HG02970 (cell line): ENCODE measurements at regions not wholly inside any gene's neighbourhood (a gene's known extent, or its start where the extent isn't known, plus 50 kb on each side); places are given as distances from the start of the nearest gene placed in this dataset.

Source experiments
- ATAC-seq: cut with Tn5 transposase; IDR thresholded peaks from one replicate; pipeline ENCODE4 v1.9.1; 2021; ENCODE audit warnings: mild to moderate bottlenecking, moderate library complexity, moderate number of reproducible peaks; ENCODE audit not compliant: unreplicated experiment, low FRiP score

GRCh38 chr9:89759572-89759971 lies 154.8 kb downstream of the GADD45G start:
- ATAC-seq, result no peak

- no peak for ATAC-seq
These were observed 155.3 kb downstream of the GADD45G start for GRCh38 chr9:89760123-89760522.

DNA sequence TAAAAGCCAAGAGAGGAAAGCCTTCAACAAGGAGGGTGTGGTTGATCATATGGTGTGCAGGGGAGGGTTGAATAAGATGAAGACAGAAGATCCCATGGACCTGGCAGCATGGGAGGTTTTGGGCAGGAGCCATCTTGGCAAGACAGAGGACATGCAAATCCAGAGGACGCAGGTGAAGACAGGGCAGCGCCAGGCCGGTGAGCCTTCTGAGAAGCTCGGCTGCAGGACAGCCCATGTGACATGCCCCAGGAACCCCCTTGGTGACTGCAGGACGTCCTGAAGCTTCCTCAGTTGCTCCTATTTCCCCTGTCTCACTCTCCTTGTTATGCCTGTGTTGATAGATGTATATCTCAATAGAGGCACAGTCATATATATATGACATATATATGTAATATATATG lies 159.4 kb downstream of the GADD45G start:
- no peak for ATAC-seq

DNA sequence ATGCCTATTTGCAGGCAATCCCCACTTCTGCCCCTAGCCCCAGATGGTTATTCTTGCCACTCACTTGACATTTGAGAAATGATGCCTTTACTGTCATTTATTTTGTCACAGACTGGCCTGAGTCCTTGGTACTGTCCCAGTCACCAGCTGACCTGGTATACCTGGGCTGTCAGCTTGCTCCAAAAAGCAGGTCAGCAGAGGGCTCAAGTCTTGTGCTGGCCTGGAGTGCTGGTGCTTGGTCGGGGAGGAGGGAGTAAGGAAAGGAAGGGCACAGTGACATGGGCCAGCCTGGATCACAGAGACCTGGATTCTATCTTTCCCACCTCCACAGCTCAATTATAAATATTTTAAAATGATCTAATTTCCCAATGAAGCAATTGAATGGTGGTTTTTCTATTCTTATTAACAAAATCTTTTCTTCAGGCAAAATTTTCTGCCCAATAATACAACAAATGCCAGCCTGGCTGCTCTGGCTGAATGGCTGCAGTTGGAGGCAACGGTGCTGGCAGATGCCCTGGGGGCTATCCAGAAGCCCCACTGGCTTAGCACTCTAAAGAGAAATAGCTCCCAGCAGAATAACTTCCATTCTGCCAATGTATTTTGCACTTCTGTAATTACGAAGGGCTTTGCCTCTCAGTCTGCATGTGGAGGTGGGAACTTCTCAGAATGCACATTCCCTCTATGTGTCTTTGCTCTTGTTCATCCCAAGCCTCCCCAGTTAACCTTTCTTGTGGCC lies 160.6 kb downstream of the GADD45G start:
- no peak for ATAC-seq

DNA sequence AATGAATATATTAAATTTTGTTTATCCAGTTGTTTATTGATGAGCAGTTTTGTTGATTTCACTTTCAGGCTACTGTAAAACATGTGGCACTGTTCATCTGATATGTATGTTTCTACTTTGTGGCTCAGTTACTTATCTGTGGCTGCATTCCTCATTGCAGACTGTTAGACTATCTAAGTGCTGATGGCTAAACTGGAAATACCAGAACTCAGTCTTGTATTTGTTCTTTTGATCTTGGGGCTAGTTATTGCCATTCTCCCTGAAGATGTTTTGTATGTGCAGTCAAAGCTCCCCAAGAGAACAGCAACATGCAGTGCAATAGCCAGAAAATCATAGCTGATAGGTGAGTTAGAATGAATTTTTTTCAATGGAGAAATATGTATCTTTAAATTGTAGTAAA lies 162.2 kb downstream of the GADD45G start:
- ATAC-seq, result no peak

DNA sequence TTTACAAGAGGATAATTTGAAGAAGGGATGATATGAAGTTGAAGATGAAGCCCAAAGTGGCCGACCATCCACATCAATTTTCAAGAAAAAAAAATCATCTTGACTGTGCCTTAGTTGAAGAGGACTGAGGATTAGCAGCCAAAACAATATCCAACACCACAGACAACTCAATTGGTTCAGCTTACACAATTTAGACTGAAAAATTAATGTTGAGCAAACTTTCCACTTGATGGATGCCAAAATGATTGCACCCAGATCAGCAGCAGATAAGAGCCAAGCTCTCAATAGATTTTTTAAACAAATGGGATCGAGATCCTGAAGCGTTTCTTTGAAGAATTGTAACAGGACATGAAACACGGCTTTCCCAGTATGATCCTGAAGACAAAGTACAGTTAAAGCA lies 163.2 kb downstream of the GADD45G start:
- no peak for ATAC-seq

DNA sequence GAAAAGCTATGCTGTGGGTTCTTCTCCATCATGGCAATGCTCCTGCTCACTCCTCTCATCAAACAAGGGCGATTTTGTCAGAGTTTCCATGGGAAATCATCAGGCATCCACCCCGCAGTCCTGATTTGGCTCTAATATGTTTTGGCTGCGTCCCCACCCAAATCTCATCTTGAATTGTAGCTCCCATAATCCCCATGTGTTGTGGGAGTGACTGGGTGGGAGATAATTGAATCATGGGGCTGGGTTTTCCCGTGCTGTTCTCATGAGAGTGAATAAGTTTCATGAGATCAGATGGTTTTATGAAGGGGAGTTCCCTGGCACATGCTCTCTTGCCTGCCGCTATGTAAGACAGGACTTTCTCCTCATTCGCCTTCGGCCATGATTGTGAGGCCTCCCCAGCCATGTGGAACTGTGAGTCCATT lies 163.8 kb downstream of the GADD45G start:
- no peak for ATAC-seq

DNA sequence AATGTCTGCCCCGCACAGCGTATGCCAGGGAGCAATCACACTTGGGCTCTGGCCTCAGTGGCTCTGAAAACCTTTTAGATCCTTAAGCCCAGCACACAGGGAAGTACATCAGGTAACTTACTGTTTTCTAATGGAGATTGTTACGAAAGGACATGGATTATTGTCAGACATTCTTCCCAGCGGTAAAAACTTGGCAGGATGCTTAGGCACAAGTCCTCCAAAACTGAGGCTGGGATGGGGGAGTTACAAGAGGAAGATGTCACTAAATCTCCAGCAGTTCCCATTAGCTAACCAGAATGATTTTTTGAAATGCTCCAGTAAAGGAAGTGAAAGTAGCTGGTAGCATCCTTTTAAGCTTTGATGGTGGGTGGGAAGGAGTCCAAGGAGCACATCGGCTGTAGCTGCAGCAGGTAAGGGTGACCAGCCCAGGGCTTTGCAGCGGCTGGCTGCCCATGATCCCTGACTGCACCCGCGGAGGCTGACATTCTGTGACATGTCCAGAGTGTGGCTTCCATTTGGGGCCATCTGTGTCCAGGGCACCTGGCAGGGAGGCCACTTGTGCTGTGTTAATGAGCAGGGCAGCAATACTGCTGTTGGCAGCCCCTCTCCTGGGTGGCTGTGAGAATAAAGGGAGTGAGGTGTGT lies 165.8 kb downstream of the GADD45G start:
- ATAC-seq, result no peak

- no peak for ATAC-seq
These were observed 166.4 kb downstream of the GADD45G start for GRCh38 chr9:89771205-89771604.

DNA sequence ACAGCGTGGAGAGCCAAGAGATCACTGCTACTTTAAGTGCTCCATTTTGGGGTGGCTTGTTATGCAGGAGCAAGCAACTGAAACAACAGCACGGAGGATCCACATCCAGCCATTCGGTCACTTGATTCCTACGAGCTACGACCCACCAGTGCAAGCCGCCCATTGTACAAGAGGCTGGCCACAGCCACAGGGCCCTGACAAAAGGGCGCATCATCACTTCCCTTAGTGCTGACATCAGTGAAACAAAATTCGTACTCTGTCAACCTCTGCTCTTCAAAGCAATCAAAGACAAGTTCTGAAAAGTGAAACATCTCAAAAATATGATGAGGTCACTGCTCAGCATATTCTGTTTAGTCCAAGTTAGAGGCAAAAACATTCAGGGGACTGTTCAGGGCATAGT lies 168.4 kb downstream of the GADD45G start:
- ATAC-seq, result no peak

DNA sequence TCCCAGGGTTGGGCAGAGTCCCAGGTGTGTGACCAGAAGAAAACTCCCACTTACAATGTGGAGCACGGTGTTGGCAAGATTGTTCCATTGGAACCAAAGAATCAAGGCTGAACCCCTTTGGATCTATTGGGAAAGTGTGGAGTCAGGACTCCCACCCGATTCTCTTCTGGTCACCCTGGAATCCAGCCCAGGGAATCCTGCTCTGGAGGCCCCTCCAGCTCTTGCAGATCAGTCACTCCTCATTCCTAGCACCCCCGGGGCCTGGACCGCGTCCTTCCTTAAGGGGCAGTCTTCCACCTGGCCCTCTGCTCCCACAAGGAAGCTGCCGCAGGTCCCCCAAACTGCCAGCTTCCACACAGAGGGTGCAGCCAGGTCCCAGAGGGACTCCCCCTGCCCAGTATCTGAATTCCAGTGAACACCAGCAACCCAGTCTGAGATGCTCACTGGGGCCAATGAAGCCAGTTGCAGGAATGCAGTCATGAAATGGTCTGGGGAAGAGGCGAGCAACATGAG lies 170.1 kb downstream of the GADD45G start:
- ATAC-seq, result no peak

DNA sequence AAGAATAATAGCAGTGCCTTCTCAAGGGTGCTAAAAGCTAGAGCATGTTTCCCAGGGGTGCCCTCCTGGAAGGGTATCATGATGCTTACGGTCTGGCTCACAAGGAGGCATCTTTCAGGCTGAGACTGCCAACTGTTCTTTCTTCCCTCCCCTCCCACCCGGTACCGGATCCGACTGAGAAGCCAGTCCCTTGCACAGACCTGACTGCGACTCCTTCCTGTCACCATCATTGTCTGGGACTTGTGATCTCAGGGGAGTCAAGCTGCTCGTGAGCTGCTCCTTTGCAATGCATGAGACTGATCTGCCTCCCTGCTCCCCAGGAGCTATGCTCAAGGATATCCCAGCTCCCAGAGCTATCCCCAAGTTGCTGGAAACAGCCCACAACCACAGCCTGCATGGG lies 170.8 kb downstream of the GADD45G start:
- ATAC-seq, result no peak

- ATAC-seq, result no peak
These were observed 172.1 kb downstream of the GADD45G start for GRCh38 chr9:89776795-89777525.

- no peak for ATAC-seq
These were observed 172.7 kb downstream of the GADD45G start for GRCh38 chr9:89777544-89777943.

GRCh38 chr9:89778100-89779090 lies 173.6 kb downstream of the GADD45G start:
- no peak for ATAC-seq

GRCh38 chr9:89779405-89780203 lies 174.8 kb downstream of the GADD45G start:
- ATAC-seq, result no peak

- ATAC-seq, result no peak
These were observed 176.1 kb downstream of the GADD45G start for GRCh38 chr9:89780959-89781358.

DNA sequence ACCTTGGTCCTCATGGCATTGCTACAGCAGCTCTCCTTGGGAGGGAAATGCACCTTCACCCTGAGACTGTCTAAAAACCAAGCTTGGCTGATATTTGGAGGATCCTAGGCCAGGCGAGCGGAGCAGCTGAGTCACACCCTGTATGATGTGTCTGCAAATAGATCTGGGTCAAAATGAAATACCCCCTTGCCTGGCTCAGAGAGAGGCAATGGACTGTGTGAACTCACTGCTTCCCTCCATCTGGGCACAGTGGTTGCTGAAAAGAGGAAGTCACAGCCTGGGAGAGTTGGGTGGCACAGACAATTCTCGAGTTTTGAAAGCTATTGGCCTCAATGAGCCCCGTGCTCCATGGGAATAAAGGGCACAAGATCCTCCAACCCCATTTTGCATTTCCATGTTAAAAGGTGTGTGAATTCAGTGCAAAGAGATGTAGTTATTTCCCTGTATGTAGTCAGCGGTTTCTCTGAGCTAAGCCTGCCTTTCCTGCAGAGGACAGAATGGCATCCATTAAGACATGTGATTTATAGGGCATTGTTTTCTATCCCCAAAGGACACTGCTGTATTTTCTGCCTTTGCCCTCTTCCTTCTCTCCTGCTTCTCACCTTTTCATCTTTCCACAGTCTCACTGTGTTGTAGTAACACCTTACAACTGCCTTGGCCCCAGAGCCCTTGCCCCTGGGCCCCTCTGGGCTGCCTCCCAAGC lies 177.2 kb downstream of the GADD45G start:
- no peak for ATAC-seq

- ATAC-seq, result no peak
These were observed 181.8 kb downstream of the GADD45G start for GRCh38 chr9:89786655-89787054.
